NCI-H82 (cell line): ENCODE measurements at regions not wholly inside any gene's neighbourhood (a gene's known extent, or its start where the extent isn't known, plus 50 kb on each side); places are given as distances from the start of the nearest gene placed in this dataset.
A peak's percentile ranks its signal among the peaks of the same experiment; 100 is the strongest.
"Not testable (repeated sequence)": the region's sequence is repeated elsewhere in the genome, so short reads cannot be mapped to it uniquely, and the experiment has no call there.

Source experiments
- DNase-seq: peaks from one replicate; lab custom pipeline; 2025; lab: John Stamatoyannopoulos, UW

DNA sequence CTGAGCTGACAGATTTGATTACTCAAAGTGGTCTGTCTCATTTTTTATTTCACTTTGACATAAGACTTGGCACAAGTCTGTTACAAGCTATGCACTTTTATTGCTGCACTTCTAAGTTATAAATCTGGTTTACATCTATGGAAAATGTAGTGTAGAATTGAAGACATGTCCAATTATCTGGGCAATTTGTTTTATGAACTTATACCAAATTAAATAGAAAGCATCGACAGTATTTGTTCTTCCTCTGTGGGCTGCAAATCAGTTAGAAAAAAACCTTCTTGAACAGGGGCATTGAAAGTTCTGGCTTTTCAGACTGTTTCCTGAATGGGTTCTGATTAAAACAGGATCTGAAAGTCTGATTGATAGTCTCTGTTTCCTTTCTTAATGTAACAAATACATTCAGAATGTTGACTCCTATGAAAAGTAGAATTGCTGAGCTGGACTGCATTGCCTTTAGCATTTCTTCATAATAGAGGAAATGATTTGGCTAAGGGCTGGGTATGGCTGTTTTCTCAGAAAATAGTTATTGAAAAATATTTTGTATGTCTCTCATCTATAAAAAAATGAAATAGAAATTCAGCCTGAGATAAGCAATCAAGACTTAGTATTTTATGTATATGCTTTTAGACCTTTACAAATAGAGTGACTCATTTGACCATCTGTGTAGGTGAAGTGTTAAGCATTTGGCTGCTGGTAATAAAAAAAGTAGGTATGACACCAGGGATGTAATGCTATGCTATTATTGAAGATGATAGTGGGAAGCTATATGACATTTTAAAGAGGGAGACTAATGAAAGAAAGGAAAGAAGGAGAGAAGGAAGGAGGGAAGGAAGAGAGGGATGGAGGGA lies 210.9 kb upstream of the SPRY2 start:
- DNase-seq, result no peak

DNA sequence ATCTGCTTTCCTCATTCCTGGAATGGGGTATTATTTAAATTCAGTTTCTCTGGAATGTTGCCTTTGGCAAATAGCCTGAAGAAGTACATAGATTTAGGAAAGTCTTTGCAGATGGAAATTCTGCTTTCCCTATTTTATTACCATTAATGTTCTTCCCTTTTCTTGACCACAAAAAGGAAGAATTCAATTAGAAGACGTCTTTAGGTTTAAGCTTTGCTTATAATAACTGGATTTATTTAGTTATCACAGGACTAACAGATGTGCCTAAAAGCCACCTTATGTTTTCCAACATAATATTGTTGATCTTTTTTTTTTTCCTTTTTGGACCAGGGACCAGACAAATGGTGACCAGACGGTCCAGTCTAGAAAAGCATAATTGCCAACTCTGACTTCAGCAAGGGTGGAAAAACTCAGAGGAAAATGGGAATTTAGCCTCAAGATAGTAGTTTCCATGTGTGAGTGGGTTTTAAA lies 210.1 kb upstream of the SPRY2 start:
- no peak for DNase-seq

DNA sequence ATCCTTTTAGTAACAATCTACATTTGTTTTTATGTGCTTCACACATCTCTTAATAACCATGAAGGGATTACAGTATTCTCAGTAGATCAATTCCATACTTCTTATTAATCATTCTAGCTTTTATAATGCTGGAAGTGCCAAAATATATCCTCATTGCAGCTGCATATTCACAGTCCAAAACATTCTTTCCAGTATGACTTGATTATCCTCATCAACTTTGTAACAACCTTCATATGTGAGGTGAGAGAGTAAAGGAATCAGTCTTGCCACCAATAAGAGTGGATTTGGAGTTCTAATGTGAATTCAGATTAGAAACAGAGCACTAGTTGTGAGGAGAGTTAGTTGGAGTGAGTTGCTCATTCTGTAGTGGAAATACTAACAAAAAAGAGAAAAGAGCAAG lies 208.0 kb upstream of the SPRY2 start:
- no peak for DNase-seq

DNA sequence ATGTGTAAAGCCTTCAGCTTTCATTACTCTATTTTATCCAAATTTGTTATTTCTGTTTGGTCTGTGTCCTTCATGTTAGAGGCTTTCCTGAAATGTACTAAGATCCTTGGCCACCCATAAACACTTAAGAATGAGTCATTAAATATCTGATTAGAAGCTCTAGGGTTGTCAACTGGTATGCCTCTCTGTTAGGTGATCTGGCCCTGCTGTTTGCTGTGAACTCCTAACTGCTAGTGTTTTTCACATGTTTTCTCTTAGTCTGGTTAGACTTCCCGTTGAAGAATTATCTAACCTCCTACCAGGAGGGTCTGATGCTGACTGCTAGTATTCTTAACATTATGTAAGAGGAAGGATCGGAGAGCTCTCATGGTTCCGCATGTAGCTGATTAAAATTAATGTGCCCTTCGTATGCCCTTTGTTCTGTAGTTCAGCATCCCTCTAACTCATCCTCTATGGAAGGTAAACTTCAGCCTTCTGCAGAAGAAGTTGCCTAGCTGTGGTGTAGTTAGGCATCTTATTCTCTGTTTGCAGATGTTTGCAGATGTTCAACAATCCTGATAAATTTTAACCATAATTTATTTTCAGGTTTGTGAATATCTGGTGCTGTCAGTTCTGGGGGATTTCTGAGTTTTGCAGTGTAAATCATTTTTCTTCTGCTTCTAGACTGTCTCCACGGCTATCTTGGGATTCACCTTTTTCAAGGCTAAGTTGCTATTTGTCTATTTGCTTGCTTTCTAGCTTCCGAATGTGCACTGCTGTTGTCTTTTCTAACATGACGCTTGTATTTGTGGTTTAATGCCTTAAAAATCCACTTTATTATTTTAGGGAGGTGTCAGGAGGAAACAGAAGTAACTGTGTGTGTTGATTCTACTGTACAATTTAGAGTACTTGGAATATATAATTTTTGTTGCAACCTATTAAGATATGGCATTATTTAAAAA lies 207.2 kb upstream of the SPRY2 start:
- DNase-seq, result no peak

DNA sequence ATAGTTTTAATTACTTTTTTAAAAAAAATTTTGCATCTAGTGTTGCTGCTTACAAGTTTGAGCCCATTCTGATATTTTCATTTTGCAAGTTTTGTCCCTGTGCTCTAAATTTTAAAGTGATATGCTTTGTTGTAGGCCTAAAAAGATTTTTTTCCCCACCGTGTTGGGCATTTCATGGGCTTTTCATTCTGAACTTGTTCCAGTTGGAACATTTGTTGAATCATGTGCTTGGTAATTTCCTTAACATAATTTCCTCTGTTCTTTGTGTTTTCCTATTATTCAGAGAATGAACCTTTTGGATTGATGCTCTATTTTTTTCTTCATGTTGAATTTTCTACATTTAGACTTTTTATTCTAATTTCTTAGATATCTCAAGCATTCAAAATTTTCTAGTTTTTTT lies 206.4 kb upstream of the SPRY2 start:
- DNase-seq, result no peak

DNA sequence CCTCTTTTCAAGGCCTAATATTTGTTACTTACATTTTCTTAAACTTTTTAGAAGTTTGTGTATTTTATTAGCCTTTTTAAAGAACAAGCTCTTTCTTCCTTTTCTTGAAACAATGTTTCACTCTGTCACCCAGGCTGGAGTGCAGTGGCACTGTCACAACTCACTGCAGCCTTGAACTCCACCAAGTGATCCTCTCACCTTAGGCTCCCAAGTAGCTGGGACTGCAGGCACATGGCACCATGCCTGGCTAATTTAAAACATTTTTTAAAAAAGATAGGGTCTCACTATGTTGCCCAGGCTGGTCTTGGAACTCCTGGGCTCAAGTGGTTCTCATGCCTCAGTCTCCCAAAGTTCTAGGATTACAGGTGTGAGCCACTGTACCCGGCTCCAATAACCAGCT lies 192.2 kb upstream of the SPRY2 start:
- DNase-seq, result no peak

DNA sequence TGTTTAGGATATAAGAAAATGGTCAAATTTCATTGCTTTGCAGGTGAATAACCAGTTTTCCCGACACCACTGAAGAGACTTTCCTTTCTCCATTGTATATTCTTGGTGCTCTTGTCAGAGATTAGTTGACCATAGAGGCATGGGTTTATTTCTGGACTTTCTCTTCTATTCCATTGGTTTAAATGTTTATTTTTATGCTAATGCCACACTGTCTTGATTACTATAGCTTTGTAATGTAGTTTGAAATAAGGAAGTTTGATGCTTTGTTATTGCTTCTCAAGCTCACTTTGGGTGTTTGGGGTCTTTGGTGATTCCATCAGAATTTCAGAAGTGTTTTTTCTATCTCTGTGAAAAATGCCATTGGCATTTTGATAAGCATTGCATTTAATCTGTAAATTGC lies 190.0 kb upstream of the SPRY2 start:
- DNase-seq, result no peak

DNA sequence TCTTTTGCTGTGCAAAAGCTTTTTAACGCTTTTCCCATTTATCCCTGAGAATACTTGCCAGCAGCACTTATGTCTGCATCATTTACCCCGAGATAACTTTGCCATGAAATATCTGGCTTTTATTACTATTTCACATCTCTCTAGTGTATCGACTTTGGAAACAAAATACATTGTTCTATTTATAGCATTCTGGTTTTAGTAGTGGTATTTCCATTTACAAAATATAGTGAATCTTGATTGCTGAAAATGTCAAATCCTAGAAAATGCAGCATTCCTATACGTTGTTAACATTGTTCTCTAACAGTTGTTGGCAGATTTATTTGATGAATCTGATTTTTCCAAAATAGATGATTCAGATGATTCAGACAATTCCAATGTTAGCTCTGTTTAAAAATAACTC lies 189.3 kb upstream of the SPRY2 start:
- DNase-seq, result no peak

DNA sequence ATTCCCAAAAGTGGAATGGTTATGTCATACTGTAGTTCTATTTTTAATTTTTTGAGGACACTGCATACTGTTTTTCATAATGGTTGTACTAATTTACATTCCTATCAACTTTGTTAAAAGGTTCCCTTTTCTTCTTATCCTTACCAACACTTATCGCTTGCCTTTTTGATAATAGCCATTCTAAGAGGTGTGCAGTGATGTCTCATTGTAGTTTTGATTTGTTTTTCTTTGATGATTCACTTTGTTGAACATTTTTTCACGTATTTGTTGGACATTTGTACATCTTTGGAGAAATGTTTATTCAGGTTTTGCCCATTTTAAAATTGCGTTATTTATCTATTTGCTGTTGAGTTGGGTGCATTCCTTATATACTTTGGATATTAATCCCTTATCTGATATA lies 188.8 kb upstream of the SPRY2 start:
- no peak for DNase-seq

DNA sequence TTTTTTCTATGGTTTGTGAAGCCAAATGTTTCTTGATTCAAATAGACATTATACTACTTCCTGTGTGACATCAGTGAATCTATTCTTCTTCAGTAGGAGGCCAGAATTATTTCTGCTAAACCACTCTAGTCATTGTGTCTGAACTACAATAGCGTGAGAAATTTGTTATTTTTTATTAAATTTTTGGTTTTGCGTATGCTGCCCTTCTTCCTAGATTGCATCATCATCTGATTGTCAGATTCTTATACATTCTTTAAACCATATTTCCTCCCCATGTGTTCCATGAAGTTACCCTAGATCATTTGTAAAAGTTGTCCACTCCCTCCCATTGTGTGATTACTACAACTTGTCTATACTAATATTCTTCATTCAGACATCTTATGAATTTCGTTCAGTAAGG lies 187.8 kb upstream of the SPRY2 start:
- DNase-seq, result no peak

DNA sequence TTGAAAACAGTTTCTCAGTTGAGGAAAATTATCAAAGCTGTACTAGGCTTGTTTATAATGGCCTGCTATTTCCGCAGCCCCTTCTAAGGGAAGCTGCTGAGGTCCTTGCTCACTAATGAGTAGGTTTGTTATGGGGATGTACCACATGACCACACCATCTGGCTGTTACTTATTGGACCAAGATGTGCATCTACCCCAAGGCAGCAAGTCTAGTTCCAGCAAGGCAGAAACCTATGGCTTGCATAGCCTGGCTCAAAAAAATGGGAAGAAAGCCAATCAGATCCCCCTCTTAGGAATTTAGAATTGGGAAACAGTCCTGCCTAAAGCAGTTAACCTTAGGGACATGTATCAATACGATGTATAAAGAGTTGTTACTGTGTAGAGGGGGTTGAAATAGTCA lies 186.5 kb upstream of the SPRY2 start:
- DNase-seq, result peak; percentile 27

DNA sequence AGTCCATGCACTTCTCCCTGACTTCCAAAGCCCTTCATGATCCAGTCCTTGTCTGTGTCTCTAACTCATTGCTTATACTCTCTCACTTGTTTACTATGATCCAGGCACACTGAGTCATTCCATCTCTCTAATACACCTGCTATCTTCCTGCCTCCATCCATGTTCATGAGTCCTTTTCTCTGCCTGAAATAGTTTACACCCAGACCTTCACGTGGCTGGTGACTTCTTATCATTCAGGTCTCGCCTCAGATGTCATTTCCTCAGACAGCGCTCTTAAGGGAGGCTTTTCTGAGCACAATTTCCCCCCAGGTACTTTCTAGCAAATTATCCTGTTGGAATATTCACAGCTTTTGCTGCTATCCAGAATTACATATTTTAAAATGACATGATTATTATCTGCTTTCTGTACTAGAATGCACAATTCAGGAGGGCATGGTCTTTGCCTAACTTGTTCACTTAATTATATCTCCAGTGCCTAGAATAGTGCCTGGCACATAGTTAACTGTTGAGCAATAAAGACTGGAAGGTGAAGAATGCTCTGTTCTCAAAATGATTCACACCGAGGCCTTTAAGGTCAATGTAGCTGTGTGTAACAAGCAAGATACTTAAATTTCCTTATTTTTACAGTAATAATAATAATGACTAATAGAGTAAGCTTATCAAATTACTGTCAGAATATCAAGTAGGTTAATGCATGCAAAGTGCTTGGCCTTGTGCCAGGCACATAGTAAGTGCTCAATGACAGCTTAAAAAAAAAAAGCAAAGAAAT lies 183.7 kb upstream of the SPRY2 start:
- no peak for DNase-seq

DNA sequence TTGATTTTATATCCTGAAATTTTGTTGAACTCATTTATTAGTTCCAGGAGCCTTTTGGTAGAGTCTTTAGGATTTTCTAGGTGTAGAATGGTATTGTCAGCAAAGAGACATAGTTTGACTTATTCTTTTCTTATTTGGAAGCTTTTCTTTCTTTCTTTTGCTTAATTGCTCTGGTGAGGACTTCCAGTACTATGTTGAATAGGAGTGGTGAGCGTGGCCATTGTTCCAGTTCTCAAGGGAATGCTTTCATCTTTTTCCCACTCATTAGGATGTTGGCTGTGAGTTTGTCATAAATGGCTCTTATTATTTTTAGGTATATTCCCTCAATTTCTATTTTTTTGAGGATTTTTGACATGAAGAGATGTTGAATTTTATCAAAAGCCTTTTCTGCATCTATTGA lies 182.2 kb upstream of the SPRY2 start:
- no peak for DNase-seq

DNA sequence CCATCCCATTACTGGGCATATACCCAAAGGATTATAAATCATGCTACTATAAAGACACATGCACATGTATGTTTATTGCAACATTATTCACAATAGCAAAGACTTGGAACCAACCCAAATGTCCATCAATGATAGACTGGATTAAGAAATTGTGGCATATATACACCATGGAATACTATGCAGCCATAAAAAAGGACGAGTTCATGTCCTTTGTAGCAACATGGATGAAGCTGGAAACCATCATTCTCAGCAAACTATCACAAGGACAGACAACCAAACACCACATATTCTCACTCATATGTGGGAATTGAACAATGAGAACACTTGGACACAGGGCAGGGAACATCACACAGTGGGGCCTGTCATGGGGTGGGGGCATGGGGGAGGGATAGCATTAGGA lies 181.5 kb upstream of the SPRY2 start:
- DNase-seq, result not testable (repeated sequence)

DNA sequence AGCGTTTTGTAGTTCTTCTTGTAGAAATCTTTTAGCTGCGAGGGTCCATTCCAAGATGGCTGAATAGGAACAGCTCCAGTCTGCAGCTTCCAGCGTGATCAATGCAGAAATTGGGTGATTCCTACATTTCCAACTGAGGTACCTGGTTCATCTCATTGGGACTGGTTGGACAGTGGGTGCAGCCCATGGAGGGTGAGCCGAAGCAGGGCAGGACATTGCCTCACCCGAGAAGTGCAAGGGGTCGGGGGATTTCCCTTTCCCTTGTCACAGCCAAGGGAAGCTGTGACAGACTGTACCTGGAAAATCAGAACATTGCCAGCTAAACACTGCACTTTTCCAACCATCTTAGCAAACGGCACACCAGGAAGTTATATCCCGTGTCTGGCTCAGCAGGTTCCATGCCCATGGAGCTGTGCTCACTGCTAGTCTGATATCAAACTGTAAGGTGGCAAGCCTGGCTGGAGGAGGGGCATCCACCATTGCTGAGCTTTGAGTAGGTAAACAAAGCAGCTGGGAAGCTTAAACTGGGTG lies 176.0 kb upstream of the SPRY2 start:
- DNase-seq, result no peak

DNA sequence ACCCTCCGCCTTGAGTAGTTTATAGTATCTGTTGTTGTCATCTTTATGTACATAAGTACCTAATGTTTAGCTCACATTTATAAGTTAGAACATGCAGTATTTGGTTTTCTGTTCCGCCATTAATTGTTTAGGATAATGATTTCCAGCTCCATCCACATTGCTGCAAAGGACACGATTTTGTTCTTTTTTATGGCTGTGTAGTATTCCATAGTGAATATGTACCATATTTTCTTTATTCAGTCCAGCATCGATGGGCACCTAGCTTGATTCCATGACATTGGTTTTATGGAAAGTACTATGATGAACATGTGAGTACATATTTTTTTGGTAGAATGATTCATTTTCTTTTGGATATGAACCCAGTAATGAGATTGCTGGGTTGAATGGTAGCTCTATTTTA lies 174.4 kb upstream of the SPRY2 start:
- DNase-seq, result no peak

DNA sequence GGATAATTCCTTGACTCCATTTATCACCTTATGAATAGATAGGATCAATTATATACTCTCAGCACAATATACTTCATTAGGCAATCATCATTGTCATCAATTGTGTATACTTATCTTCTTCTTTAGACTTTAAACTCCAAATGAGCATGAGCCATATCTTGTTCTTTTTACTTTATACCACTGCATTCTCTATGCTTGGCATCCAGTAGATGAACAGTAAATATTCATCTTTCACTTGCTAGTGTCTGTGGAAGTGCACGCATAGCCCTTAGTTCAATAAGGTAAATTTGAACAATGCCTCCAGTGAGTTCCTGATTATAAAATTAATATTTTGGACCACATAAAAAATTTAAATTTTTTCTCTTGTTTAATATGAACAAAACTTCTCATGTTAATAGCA lies 172.3 kb upstream of the SPRY2 start:
- DNase-seq, result no peak

DNA sequence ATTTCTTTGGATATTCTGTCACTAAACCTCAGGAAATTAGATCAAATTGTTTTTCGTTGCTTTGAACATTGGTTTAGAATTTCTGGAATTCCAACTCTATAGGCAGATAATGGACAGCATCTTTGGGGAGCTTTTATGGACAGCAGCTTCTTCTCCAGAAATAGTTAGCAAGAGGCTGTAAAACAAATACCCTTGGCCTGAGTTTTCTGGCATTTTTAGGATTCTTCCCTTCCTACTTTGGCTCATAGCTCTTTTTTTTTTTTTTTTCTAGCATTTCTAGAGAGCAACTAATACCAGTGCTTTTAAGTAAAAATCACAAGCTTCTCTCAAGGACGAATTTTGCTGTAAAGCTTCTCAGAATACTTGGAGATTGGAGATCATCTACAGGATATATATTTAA lies 169.8 kb upstream of the SPRY2 start:
- no peak for DNase-seq

DNA sequence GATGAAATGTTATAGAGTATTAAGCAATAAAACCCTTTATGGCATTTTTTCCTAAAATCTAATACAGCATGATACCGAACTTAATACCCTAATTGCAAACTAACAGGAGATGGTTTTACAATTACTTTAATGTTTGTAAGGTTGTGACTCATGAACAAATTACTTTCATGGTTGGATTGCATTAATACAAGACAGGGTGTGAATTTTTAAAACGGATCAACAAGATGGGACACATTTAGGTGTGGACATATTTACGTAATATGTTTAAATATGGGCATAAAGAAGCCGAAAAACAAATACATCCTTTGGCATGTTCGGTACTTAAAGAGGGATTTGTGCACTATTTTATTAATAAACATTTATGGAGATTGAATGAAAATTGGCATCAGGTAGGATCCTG lies 168.3 kb upstream of the SPRY2 start:
- no peak for DNase-seq

DNA sequence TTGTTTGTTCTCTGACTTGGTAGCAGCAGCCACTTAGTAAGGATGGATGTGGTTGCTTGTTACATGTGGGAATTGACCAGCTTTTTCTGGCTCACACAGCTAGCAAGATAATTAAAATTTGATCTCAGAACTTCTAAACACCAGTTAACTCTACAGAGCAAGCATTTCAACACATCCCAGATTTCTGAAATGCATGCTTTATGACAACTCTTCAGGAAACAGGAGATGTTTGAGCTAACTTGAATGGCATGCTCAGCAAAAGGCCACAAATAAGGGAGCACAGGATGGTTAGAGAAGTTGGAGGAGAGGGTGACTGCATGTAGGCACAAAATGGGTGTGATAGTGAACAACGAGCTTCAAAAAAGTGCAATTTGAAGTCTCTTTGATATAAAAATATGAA lies 167.1 kb upstream of the SPRY2 start:
- DNase-seq, result no peak

DNA sequence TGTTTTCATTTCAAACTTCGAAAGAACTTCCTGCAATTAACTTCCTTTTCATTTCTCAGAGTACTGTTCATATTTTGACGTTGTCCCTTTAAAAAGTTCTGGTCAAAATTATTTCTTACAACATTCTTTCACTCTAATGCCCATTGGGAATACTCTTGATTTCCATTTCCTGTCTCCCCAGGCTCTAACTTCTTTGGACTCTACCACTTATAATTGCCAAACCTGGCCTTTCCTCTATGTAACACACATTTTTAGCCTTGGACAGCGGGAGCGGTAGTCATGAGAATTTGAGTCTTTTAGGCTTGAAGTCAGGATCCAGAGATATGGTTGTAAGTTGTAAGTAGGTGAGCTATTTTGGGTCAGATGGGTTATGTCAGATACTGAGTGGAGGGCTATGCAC lies 163.5 kb upstream of the SPRY2 start:
- no peak for DNase-seq

DNA sequence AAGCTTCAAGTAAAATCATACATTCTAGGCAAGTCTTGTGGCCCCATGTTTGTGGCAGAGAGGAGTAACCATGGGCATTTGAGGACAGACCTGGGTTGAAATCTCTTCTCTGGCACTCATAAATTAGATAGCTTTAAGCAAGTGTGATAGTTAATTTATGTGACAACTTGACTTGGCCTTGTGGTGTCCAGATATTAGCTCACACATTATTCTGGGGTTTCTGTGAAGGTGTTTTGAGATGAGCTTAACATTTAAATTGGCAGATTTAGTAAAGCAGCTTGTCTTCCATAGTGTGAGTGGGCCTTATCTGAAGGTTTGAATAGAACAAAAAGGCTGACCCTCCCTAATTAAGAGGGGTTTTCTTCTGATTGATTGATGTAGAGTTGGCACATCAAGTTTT lies 161.4 kb upstream of the SPRY2 start:
- no peak for DNase-seq
